ENCODE measurements at regions not wholly inside any gene's neighbourhood (a gene's known extent, or its start where the extent isn't known, plus 50 kb on each side); places are given as distances from the start of the nearest gene placed in this dataset.

- no peak for DNase-seq (ENCODE audit: low spot score)
Observed at GRCh38 chr2:134083548-134083947, 170.3 kb upstream of the MGAT5 start.

GRCh38 chr2:134086594-134087219, 167.2 kb upstream of the MGAT5 start:
- DNase-seq (ENCODE audit: low spot score): no peak

- DNase-seq (ENCODE audit: low spot score): no peak
Observed at GRCh38 chr2:134087371-134087921, 166.4 kb upstream of the MGAT5 start.

- no peak for DNase-seq (ENCODE audit: low spot score)
Observed at GRCh38 chr2:134089454-134089853, 164.4 kb upstream of the MGAT5 start.

- DNase-seq (ENCODE audit: low spot score): no peak
Observed at GRCh38 chr2:134097740-134098139, 156.1 kb upstream of the MGAT5 start.

GRCh38 chr2:134098321-134098720, 155.6 kb upstream of the MGAT5 start:
- DNase-seq (ENCODE audit: low spot score): no peak

GRCh38 chr2:134099273-134099672, 154.6 kb upstream of the MGAT5 start:
- no peak for DNase-seq (ENCODE audit: low spot score)

- no peak for DNase-seq (ENCODE audit: low spot score)
Observed at GRCh38 chr2:134103196-134103595, 150.7 kb upstream of the MGAT5 start.

GRCh38 chr2:134104754-134105153, 149.1 kb upstream of the MGAT5 start:
- DNase-seq (ENCODE audit: low spot score): peak; percentile 33

GRCh38 chr2:134107402-134107801, 146.5 kb upstream of the MGAT5 start:
- no peak for DNase-seq (ENCODE audit: low spot score)

GRCh38 chr2:134108113-134108512, 145.8 kb upstream of the MGAT5 start:
- DNase-seq (ENCODE audit: low spot score): no peak

GRCh38 chr2:134109246-134109645, 144.6 kb upstream of the MGAT5 start:
- DNase-seq (ENCODE audit: low spot score): no peak

- no peak for DNase-seq (ENCODE audit: low spot score)
Observed at GRCh38 chr2:134109725-134110124, 144.1 kb upstream of the MGAT5 start.

GRCh38 chr2:134110532-134110931, 143.3 kb upstream of the MGAT5 start:
- DNase-seq (ENCODE audit: low spot score): no peak

- DNase-seq (ENCODE audit: low spot score): no peak
Observed at GRCh38 chr2:134117676-134118075, 136.2 kb upstream of the MGAT5 start.

GRCh38 chr2:134118279-134119116, 135.4 kb upstream of the MGAT5 start:
- peak; percentile 90 for DNase-seq (ENCODE audit: low spot score)

GRCh38 chr2:134119117-134119712, 134.7 kb upstream of the MGAT5 start:
- no peak for DNase-seq (ENCODE audit: low spot score)

- DNase-seq (ENCODE audit: low spot score): peak; percentile 78
Observed at GRCh38 chr2:134119713-134120405, 134.0 kb upstream of the MGAT5 start.

GRCh38 chr2:134120406-134120732, 133.5 kb upstream of the MGAT5 start:
- no peak for DNase-seq (ENCODE audit: low spot score)

GRCh38 chr2:134120733-134121630, 132.9 kb upstream of the MGAT5 start:
- DNase-seq (ENCODE audit: low spot score): peak; percentile 51

- no peak for DNase-seq (ENCODE audit: low spot score)
Observed at GRCh38 chr2:134122610-134123009, 131.3 kb upstream of the MGAT5 start.
